GM19467 (cell line): ENCODE measurements at regions not wholly inside any gene's neighbourhood (a gene's known extent, or its start where the extent isn't known, plus 50 kb on each side); places are given as distances from the start of the nearest gene placed in this dataset.
"Not testable (repeated sequence)": the region's sequence is repeated elsewhere in the genome, so short reads cannot be mapped to it uniquely, and the experiment has no call there.

Experiments
- ATAC-seq: cut with Tn5 transposase; IDR thresholded peaks from one replicate; pipeline ENCODE4 v1.9.1; 2021; ENCODE audit warnings: mild to moderate bottlenecking, moderate library complexity; ENCODE audit not compliant: unreplicated experiment

DNA sequence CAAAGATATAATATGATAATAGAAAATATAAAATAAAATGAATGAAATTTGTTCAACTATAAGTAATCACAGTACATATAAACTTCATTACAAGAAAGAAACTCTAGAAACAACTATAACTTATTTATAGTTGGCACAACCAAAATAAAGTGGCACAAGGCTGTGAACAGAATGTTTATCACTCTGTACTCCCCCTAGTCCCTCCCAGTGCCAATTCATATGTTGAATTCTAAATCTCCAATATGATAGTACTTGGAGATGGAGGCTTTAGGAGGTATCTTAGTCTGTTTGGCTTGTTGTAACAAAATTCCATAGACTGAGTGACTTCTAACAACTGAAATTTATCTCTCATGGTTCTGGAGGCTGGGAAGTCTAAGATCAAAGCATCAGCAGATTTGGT, 145.0 kb upstream of the TMEM229A start:
- ATAC-seq, result no peak

GRCh38 chr7:124171812-124172211, 138.9 kb upstream of the TMEM229A start:
- not testable (repeated sequence) for ATAC-seq

DNA sequence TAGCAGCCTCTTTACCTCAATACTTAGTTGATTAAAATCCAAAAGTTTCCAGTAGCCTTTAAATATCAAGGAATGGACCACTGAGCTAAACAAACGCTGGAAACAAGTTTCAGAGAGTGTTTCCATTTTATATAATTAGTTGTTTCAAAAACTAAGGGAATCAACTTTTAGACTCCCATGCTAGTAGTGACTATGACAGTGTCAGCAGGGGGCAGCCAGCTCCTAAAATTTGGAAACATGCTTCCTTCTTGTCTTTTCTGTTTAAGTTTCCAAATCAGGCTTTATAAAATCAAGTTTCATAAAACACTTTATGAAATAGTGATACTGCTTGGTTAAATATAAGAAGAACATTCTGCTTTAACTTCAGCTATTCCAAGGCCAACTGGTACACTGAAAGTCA, 138.2 kb upstream of the TMEM229A start:
- no peak for ATAC-seq

- no peak for ATAC-seq
Observed at GRCh38 chr7:124168616-124169015, 135.7 kb upstream of the TMEM229A start.

DNA sequence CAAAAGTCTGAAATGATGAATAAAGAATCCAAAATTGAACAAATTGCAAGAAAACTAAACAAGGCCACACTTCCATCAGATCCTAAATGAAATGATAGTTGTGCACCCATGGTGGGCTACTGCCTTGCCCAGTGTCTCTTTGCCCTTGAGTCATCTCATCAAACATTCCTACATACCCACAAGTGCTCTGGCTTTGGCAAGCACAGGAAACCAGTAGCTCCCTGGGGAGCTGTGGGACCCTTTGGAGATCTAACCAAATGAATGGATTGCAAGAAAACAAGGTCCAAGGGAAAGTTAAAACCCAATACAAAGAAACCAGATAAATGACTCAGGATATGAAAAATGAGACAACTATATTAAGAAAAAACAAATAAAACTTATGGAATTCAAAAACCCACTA, 129.8 kb upstream of the TMEM229A start:
- no peak for ATAC-seq

- ATAC-seq, result peak; percentile 56
Observed at GRCh38 chr7:124155432-124156022, 122.7 kb upstream of the TMEM229A start.

GRCh38 chr7:124152859-124153692, 120.2 kb upstream of the TMEM229A start:
- peak; percentile 55 for ATAC-seq

- ATAC-seq, result no peak
Observed at GRCh38 chr7:124137664-124138063, 104.8 kb upstream of the TMEM229A start.

GRCh38 chr7:124124201-124124600, 91.3 kb upstream of the TMEM229A start:
- ATAC-seq, result no peak

- ATAC-seq, result no peak
Observed at GRCh38 chr7:124120911-124121310, 88.0 kb upstream of the TMEM229A start.

DNA sequence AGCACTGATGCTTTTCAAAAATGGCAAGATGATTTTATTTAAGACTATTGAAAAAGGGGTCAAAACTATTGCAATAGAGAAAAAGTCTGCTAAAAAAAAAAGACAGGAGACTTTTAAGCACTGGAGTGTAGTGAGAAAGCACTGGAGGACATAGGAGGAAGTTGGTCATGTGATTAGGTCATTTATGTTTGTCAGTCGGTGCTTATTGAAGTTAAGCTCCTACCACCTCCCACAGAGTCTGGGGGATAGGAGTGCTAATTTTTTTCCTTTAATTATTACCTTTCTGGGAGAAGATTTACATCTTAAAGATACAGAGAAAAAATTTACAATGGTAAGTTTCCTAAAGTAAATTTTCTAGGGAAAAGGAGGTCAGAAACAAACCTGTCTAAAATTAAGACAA, 80.2 kb upstream of the TMEM229A start:
- ATAC-seq, result no peak

DNA sequence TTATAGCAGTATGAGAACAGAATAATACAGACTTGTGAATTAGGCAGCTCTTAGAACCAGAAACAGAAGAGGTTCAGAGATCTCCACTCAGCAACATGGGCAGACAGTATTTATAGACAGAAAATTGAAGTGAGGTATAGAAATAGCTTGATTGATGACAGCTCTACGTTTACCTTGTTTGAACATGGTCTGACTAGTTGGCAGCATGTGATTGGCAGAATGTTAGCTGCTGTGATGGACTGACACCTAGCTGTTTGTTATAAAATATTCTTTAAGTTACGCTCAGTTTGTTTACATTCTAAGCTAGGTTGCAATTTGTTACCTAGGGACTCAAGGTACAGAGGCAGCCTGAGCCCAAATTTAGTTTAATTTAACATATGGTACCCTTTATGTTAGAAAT, 73.7 kb upstream of the TMEM229A start:
- no peak for ATAC-seq

DNA sequence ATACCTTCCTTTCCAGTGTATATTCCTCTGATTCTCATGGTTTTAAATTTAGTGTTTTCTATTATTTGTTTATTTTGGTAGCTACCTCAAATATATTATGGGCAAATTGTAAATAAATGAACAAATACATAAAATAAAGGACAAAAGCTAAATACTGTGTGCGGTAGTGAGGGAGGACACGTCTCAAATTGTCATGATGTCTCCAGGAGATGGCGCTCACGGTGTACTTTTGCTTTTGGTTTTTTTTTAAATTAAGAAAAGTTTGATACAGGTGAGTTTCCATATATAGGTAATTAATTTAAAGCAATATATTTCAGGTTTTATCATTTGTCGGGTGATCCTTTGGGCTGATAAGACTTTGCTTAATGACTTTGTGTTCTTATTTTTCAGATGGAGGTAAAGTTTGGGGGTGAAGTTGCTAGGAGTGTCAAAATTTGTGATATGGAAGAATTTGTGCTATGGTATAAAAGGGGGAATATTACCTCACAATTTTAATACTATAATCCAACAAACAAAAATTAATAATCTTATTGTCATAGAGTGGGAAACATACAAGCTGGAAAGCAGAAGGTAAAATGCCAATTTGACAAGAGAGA, 68.4 kb upstream of the TMEM229A start:
- ATAC-seq, result no peak

DNA sequence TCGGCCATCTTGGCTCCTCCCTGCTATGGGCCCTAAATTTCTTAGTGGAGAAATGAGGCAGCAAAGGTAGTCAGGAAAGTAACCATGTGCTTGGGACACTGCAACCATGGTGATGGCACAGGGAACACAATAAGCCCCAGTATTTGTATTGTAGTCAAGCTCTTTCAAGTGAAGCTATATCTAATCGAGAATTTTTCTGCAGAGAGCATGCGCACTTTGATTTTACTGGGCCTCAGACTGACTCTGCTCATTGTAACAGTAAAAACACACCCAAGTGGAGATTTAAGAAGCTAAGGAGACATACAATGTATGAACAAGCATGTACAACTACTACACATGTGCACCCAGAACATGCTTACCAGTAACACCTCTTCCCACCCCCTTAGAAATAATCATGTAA, 67.3 kb upstream of the TMEM229A start:
- no peak for ATAC-seq

DNA sequence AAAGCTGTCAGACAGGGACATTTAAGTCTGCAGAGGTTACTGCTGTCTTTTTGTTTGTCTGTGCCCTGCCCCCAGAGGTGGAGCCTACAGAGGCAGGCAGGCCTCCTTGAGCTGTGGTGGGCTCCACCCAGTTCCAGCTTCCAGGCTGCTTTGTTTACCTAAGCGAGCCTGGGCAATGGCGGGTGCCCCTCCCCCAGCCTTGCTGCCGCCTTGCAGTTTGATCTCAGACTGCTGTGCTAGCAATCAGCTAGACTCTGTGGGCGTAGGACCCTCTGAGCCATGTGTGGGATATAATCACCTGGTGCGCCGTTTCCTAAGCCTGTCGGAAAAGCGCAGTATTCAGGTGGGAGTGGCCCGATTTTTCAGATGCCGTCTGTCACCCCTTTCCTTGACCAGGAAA, 66.7 kb upstream of the TMEM229A start:
- not testable (repeated sequence) for ATAC-seq

- no peak for ATAC-seq
Observed at GRCh38 chr7:124089621-124090020, 56.8 kb upstream of the TMEM229A start.

DNA sequence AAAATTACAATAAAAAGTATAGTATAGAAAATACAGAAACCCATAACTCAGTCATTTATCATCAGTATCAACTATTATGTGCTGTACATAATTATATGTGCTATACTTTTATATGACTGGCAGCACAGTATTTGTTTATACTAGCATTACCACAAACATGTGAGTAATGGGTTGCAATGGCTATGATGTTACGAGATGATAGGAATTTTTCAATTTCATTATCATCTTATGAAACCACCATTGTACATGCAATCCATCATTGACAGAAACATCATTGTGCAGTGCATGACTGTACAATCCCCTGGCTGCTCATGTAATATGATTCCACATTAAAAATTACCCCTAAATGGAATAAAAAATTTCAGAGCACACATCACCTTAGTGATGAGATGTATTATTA, 55.7 kb upstream of the TMEM229A start:
- no peak for ATAC-seq

GRCh38 chr7:124086843-124087242, 54.0 kb upstream of the TMEM229A start:
- no peak for ATAC-seq

DNA sequence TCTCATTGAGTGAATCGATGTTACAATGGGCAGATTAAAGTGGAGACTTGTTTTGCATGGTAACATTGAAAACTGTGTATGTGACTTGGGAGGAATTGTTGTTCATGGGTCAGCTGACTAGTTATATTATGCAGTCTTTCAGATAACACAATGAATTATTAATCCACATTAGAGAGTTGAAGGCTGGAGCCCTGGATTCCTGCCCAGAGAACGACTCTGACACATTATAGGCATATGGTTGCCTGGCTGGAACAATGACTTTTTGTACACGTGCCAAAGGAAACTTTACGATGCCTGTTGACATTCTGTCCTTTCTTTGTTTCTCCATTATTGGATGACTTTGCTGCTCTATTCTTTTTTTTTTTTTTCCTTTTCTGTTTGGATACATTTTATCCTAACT, 52.3 kb upstream of the TMEM229A start:
- ATAC-seq, result no peak

- ATAC-seq, result no peak
Observed at GRCh38 chr7:124084024-124084423, 51.2 kb upstream of the TMEM229A start.
